OCI-LY3 (cell line): ENCODE measurements at regions not wholly inside any gene's neighbourhood (a gene's known extent, or its start where the extent isn't known, plus 50 kb on each side); places are given as distances from the start of the nearest gene placed in this dataset.

Experiments
- CTCF ChIP-seq: fragments of 200-600, 300-600 bp; sonication (generic); IDR thresholded peaks from 2 replicates; pipeline ENCODE4 v1.5.1; 2014; ENCODE audit warnings: antibody characterized with exemption, low read length, low read depth
- EZH2phosphoT487 ChIP-seq: fragments of 200-600 bp; shearing (Covaris generic); IDR thresholded peaks from 2 replicates; pipeline ENCODE4 v1.6.1; 2018; ENCODE audit warnings: antibody characterized with exemption, mixed run types, low read depth

GRCh38 chr7:149703044-149703650 is 70.2 kb downstream of the ZNF467 start:
- TF ChIP-seq CTCF, result no peak
- no peak for TF ChIP-seq EZH2phosphoT487
